Progenitor cell of endocrine pancreas (in vitro differentiated cells): ENCODE measurements at regions not wholly inside any gene's neighbourhood (a gene's known extent, or its start where the extent isn't known, plus 50 kb on each side); places are given as distances from the start of the nearest gene placed in this dataset.

ENCODE experiments used
- DNase-seq: peaks from one replicate; pipeline ENCODE4 v3.0.0; 2021; ENCODE audit warnings: low spot score; ENCODE audit not compliant: unreplicated experiment
- H3K27ac Mint-ChIP-seq: 2 replicates; pipeline ENCODE4 v1.8.0; 2021; ENCODE audit warnings: mild to moderate bottlenecking, moderate library complexity, mixed read lengths
- H3K27me3 Mint-ChIP-seq: 2 replicates; pipeline ENCODE4 v1.8.0; 2021; ENCODE audit warnings: mixed read lengths
- H3K36me3 Mint-ChIP-seq: 2 replicates; pipeline ENCODE4 v1.8.0; 2022; ENCODE audit warnings: mixed read lengths; ENCODE audit not compliant: insufficient read depth
- H3K4me1 Mint-ChIP-seq: 2 replicates; pipeline ENCODE4 v1.8.0; 2021; ENCODE audit warnings: low read depth, mixed read lengths
- H3K4me3 Mint-ChIP-seq: 2 replicates; pipeline ENCODE4 v1.8.0; 2021; ENCODE audit warnings: low read depth, mild to moderate bottlenecking, moderate library complexity, mixed read lengths
- H3K9me3 Mint-ChIP-seq: 2 replicates; pipeline ENCODE4 v1.8.0; 2021; ENCODE audit warnings: low read depth, mixed read lengths
- CTCF ChIP-seq: fragments of 200-600 bp; sonication (generic); IDR thresholded peaks from one replicate; pipeline ENCODE4 v1.5.0; 2021; ENCODE audit warnings: antibody characterized with exemption, mild to moderate bottlenecking; ENCODE audit not compliant: unreplicated experiment

- no peak for TF ChIP-seq CTCF
- Mint-ChIP-seq H3K4me1 (peaks cover 18% of the 10 kb centered on the region), H3K9me3 (no peaks in the 10 kb centered on the region), H3K27ac (no peak overlapping the region), H3K36me3 (no peaks in the 10 kb centered on the region), H3K4me3 (no peak overlapping the region), H3K27me3 (no peaks in the 10 kb centered on the region)
- DNase-seq, result no peak
Observed at GRCh38 chr2:204331988-204332387, 213.3 kb upstream of the PARD3B start.

GRCh38 chr2:204332706-204333105 is 212.6 kb upstream of the PARD3B start:
- Mint-ChIP-seq H3K4me1 (peaks cover 19% of the 10 kb centered on the region), H3K4me3 (no peak overlapping the region), H3K27ac (no peak overlapping the region), H3K27me3 (peaks cover 2% of the 10 kb centered on the region), H3K36me3 (no peaks in the 10 kb centered on the region), H3K9me3 (no peaks in the 10 kb centered on the region)
- DNase-seq, result no peak
- TF ChIP-seq CTCF, result no peak

GRCh38 chr2:204333861-204334260 is 211.4 kb upstream of the PARD3B start:
- no peak for DNase-seq
- Mint-ChIP-seq H3K27ac (no peak overlapping the region), H3K36me3 (no peaks in the 10 kb centered on the region), H3K9me3 (no peaks in the 10 kb centered on the region), H3K4me1 (peaks cover 19% of the 10 kb centered on the region), H3K27me3 (peaks cover 3% of the 10 kb centered on the region), H3K4me3 (no peak overlapping the region)
- no peak for TF ChIP-seq CTCF

- H3K27ac Mint-ChIP-seq, result peak overlapping the region; percentile 66
- no peak for TF ChIP-seq CTCF
- peaks cover 25% of the 10 kb centered on the region for H3K4me1 Mint-ChIP-seq
- H3K36me3 Mint-ChIP-seq, result no peaks in the 10 kb centered on the region
- H3K27me3 Mint-ChIP-seq, result peaks cover 3% of the 10 kb centered on the region
- DNase-seq, result no peak
- no peak overlapping the region for H3K4me3 Mint-ChIP-seq
- H3K9me3 Mint-ChIP-seq, result peaks cover 5% of the 10 kb centered on the region
Observed at GRCh38 chr2:204335451-204336058, 209.7 kb upstream of the PARD3B start.

GRCh38 chr2:204336153-204336744 is 209.0 kb upstream of the PARD3B start:
- H3K4me1 Mint-ChIP-seq, result peaks cover 25% of the 10 kb centered on the region
- no peak for DNase-seq
- H3K27ac Mint-ChIP-seq, result peak overlapping the region; percentile 66
- no peak overlapping the region for H3K4me3 Mint-ChIP-seq
- no peak for TF ChIP-seq CTCF
- peaks cover 3% of the 10 kb centered on the region for H3K27me3 Mint-ChIP-seq
- no peaks in the 10 kb centered on the region for H3K36me3 Mint-ChIP-seq
- peaks cover 5% of the 10 kb centered on the region for H3K9me3 Mint-ChIP-seq
